ENCODE measurements at regions not wholly inside any gene's neighbourhood (a gene's known extent, or its start where the extent isn't known, plus 50 kb on each side); places are given as distances from the start of the nearest gene placed in this dataset.
A peak's percentile ranks its signal among the peaks of the same experiment; 100 is the strongest.

- ChIA-PET CTCF (no interaction called here), POLR2A (ENCODE audit: low non-redundant PET) (no interaction called here)
- no peak overlapping the region for H3K27ac ChIP-seq
- no peak for TF ChIP-seq CTCF (conservative IDR thresholded peaks at IDR 0.05; ENCODE audit: low read depth)
- DNase-seq (ENCODE audit: low spot score): no peak
Measured at GRCh38 chr12:14164266-14164665, 182.9 kb upstream of the GRIN2B start.

GRCh38 chr12:14167005-14167628 lies 185.7 kb upstream of the GRIN2B start:
- peak; percentile 58 for DNase-seq (ENCODE audit: low spot score)
- ChIA-PET POLR2A (ENCODE audit: low non-redundant PET) (no interaction called here), CTCF (interaction anchor here (0.5 to 1.7 kb wide), 16 partner anchors 15 to 911 kb away, joined by 3 to 11 read pairs (median 4); no protein-coding TSS in a partner anchor)
- no peak overlapping the region for H3K27ac ChIP-seq
- TF ChIP-seq CTCF (conservative IDR thresholded peaks at IDR 0.05; ENCODE audit: low read depth): peak; percentile 71

- ChIA-PET CTCF (no interaction called here), POLR2A (ENCODE audit: low non-redundant PET) (no interaction called here)
- no peak overlapping the region for H3K27ac ChIP-seq
- DNase-seq (ENCODE audit: low spot score): no peak
- TF ChIP-seq CTCF (conservative IDR thresholded peaks at IDR 0.05; ENCODE audit: low read depth): no peak
Measured at GRCh38 chr12:14169281-14169680, 187.9 kb upstream of the GRIN2B start.

GRCh38 chr12:14171106-14171505 lies 189.7 kb upstream of the GRIN2B start:
- ChIA-PET POLR2A (ENCODE audit: low non-redundant PET) (no interaction called here), CTCF (interaction anchor here (0.6 kb wide), 2 partner anchors 431 to 436 kb away, joined by 3 read pairs; no protein-coding TSS in a partner anchor)
- no peak for TF ChIP-seq CTCF (conservative IDR thresholded peaks at IDR 0.05; ENCODE audit: low read depth)
- DNase-seq (ENCODE audit: low spot score): no peak
- no peak overlapping the region for H3K27ac ChIP-seq

- CTCF ChIA-PET: no interaction called here
Measured at GRCh38 chr12:14175206-14175605, 190.3 kb upstream of the ATF7IP start.

GRCh38 chr12:14185427-14186192 lies 179.9 kb upstream of the ATF7IP start:
- POLR2A ChIA-PET (ENCODE audit: low non-redundant PET): no interaction called here
- peak; percentile 48 for DNase-seq (ENCODE audit: low spot score)
- CTCF ChIA-PET: interaction anchor here (0.5 to 1.7 kb wide), 14 partner anchors 9 to 845 kb away, joined by 3 to 7 read pairs (median 3); partner anchors contain the start of gene ATF7IP
- peak; percentile 43 for TF ChIP-seq CTCF (conservative IDR thresholded peaks at IDR 0.05; ENCODE audit: low read depth)
- no peak overlapping the region for H3K27ac ChIP-seq

More at GRCh38 chr12:14175206-14175605, 190.3 kb upstream of the ATF7IP start:
- POLR2A ChIA-PET (ENCODE audit: low non-redundant PET): no interaction called here
- DNase-seq (ENCODE audit: low spot score): no peak
- no peak for TF ChIP-seq CTCF (conservative IDR thresholded peaks at IDR 0.05; ENCODE audit: low read depth)
- no peak overlapping the region for H3K27ac ChIP-seq

Measured in RWPE1 (cell line).